Medulla oblongata (tissue), 1 donor: ENCODE measurements at regions not wholly inside any gene's neighbourhood (a gene's known extent, or its start where the extent isn't known, plus 50 kb on each side); places are given as distances from the start of the nearest gene placed in this dataset.
A peak's percentile ranks its signal among the peaks of the same experiment; 100 is the strongest.
"Not testable (repeated sequence)": the region's sequence is repeated elsewhere in the genome, so short reads cannot be mapped to it uniquely, and the experiment has no call there.

Experiments used
- DNase-seq: peaks from one replicate; pipeline ENCODE4 v3.0.0-alpha.2; 2015; ENCODE audit errors: extremely low spot score

DNA sequence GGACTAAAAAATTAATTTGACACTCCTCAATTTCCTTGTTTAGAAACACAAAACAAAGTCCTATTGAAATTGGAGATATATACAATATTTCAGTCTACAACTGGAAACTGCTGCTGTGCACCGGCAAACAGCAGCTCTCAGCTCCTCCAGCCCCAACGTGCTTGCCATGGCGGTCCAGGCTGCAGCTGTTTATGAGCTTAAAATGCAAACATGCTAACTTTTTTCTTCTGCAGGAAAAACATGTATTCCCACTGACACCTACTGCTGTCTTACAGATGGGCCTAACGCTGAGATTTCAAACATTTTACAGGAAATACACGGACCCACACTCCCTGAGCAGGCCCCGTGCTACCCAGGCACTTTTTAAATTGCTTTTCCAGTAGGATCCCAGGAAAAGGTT is 195.5 kb downstream of the BCL11A start:
- no peak for DNase-seq

DNA sequence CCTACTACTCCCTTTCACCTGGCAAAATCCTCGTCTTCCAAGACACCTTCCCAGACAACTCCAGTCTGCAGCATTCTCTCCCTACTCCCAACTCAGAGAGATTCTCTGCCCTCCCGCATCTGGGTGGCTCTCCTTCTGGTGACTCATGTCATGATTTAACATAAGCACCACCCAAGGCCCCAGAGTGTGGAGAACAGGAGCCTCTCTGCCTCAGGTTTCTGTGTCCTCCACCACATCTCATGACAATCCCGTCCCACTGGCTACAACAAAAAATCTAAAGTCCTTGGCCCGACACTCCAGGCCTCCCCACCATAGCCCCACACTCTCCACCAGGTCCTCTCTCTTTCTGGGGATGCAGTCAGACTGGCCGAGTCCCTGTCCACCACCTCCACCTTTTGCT is 197.1 kb downstream of the BCL11A start:
- no peak for DNase-seq

DNA sequence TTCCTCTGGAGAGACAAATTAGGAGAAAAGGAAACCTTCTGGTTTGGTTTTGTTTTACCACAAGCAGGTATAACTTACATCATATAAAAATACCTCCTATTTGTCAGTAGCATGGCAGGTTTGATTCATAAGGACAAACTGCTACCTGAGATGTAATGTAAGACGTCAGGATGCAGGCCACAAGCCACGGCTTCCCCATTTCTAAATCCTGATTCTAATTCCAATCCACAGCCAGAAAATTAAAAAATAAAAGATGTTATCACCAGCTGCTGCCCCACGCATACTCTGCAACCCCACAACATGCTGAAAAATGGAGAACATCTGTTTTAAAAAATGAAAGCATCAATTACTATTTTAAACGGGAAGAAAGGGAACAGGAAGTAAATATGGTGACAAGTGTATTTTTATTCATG is 197.6 kb downstream of the BCL11A start:
- DNase-seq = no peak

DNA sequence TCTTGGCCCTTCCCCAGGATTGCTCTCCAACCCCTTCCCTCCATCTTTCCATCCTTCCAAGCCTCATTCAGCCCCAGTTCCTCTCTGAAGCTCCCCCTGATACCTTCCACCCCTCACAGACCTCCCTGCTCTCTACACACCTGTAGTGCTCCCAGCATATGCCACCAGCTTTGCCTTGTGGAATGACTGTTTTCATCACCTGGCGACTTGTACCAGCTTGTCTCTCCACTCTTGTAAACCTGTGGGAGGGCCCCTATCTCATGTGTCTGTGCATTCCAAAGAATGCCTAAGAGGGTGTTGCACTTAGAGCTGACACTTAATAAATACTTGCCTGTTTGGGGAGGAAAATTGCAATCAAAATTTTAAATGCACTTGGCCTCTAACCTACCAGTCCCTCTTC is 198.7 kb downstream of the BCL11A start:
- no peak for DNase-seq

DNA sequence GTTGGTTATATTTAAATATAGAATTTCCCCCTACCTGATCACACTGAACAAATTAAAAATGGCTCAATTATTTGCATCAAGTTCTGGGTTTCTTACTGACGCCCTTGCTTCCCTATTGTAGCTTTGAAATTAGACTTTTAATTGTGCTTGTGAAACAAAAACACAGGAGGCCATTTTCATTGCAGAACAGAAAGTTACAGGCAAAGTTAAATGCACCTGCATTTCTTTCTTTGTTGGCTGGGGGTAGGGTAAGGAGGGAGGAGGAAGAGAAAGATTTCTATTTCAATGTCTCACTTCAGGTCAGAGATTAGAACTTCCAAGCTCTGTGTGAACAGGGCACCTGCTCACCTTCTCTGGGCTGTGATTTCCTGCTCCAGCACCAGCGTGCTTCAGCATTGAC is 199.6 kb downstream of the BCL11A start:
- no peak for DNase-seq

DNA sequence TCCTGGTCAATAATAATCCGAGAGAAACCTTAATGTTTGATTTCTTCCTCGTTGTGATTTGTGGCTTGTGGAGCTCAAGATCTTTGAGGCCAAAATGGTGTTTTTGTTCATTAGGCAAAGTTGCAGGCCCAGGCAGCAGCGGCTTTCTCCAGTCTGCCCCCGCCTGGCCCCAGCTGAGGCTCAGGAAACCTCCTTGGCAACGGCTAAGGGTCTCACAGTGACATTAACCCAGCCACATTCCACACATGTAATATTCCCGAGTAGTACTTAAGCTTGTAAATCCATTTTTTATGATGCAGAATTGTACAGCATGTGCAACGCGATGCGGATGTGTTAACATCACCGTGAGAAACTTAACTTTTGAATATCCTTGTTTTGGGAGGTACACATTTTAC is 200.1 kb downstream of the BCL11A start:
- no peak for DNase-seq

DNA sequence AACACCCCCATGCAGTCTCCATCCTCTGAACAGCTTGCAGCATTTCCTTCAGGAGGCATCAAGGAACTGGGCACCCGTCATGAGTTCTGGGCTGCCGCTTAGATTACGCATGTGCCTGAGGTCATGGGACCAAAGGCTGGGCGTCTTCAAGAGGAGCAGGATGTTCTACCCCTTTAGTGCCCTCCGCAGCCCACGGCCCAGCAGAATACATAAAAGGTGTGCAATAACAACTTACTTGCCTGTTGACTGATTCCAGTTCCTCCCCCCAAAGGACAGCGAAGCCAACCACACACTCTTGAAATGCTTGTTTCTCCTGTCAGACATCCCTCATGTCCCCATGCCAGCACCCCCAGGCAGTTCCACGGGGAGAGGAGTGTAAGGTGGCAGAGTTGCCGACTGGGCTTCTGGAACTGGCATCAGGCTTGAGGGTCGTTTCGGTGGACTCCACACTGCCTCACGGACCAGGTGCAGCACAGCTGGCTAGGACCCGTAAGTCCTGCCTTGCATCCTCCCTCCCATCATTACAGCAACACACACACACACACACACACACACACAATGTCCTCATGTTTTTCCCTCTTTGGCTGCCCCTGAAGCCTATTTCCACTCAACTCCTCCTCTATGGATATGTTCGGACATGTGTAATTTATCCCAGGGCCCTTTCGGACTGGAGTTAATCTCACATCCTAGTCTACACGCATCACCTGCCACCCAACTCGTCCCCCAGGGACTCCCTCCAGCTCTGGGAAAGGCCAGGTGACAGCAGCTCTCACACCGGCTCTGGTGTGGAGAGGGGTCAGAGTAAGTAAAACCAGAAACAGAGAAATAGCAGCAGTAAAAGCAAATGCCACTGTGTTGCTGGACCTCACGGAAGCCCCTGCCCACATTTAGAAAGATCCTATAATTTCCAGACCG is 200.7 kb downstream of the BCL11A start:
- no peak for DNase-seq

DNA sequence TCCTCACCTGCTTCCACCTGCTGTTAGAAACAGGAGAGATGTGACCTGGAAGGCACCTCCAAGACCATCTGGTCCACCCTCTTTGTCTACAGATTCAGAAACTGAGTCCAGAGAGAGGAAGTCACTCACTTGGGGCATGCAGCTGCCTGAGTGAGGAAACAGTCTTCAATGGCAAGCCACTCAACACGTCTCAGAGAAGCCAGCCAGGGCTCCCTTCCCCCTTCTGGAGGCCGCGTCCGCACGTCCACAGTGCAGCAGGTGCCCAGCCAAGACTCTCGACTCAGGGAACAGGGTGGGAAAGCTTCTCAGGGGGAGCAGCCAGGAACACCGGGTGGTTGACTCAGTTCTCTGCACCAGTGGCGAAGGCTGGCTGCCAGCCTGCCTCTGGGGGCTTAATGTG is 201.7 kb downstream of the BCL11A start:
- DNase-seq = peak; percentile 23

DNA sequence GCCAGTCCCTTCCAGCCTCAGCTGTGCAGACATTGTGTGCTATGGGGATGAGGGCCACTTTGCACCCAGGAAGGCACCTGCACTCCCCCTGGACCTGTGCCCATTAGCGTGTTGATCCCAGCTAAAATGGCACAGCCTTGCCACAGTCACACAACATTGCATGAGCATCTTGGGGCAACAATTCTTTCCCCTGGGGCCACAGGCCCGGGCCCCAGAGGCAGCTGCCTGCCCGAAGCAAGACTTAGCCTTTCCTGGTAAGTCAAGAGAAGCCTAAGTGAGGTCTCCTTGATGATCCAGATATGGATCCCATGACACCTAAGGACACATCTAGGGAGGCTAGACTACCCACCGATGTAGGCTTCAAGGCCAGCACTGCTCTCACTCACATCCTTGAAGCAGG is 202.1 kb downstream of the BCL11A start:
- DNase-seq = no peak

DNA sequence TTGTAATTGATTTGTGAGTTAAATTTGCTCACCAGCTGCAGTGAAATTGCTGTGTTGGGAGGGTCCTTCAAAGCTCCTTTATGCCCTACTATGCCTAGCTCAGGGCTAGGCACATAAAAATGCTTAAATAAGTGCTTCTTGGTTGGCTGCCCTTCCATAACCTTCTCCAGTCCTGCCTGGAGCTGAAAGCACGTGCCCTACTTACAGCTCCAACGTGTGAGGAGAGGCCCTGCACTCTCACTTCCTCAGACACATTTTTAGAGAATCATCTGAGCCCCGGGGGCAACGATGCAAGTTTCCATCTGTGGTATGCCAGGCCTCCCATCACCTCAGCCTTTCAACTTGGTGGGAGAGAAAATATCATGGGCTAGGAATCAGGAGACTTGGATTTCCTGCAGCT is 202.7 kb downstream of the BCL11A start:
- DNase-seq = peak; percentile 13

DNA sequence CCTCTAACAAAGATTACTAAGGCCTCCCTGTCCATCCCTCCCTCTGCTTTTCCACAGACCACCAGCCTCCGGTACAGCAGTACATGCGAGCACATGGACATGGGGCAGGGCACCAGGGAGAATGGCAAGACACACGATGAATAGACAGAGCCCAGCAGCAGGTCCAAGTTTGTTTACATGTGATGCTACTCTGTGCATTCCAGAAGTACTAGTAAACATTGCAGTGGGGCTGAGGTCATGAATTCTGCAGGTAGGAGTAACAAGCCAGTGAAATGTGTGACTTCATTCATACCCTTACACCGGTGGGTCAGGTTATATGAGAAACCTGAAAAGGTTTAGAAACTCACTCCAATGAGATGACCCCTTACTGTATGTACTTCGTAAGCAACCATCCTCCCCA is 205.7 kb downstream of the BCL11A start:
- no peak for DNase-seq

DNA sequence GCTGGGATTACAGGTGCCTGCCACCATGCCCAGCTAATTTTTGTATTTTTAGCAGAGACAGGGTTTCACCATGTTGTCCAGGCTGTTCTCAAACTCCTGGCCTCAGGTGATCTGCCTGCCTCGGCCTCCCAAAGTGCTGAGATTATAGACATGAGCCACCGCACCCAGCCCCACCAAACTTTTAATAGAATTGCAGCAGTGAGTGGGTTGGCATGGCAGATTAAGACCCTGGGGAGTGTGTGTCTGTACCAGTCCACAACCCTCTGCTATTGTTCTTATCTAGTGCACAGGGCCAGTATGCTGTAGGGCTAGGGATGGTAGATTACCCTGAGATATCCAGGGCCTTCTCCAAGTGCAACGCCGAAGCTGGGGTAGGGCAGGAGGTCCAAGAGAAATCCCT is 211.0 kb downstream of the BCL11A start:
- DNase-seq = not testable (repeated sequence)

DNA sequence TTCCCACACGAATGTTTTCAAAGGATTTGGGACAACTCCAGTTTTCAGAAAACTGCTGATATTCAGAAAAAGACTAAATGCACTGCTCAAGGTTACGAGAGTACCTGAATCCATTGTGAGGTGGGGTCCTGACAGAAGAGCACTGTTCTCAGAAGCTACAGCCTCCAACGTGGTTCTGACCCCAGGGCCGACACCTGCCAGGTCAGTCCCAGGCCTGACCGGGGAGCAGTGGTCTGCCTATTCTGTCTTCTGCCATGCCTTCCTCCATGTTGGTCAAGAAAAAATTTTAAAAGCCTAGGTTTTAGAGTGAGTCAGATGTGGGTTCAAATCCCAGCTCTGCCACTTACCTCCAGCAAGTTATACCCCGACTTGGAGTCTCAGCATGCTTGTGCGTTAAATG is 212.3 kb downstream of the BCL11A start:
- no peak for DNase-seq

DNA sequence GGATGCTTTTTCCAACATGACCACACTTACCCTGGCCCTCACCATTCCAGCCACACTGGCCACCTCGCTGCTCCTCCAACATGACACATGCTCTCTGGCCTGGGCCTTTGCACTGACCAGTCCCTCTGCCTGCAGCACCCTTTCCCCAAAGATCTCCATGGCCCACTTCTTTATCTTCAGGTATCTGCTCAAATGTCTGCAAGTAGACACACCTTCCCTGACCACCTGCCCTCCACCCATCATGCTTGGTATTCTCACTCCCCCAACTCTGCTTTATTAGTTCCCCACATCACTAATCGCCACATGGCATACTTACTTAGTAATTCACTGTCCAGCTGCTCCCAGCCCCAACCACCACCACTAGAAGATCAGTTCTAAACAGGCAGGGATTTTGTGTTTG is 214.2 kb downstream of the BCL11A start:
- no peak for DNase-seq

DNA sequence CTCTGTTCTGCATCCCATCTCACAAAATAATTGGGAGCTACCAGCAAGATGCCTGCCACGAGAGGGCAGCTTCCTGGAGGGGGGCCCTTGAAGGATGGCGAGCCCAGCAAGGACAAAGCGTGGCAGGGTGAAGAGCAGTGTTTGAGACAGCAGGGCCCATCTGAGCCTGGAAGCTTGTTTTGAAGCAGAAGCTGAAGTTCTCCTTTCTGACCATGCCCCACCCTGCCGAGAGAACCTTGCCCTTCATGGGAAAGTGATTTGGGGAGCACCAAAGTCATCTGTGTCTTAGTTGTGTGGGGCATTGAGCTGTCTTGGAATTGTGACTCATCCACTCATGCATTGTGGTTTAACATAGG is 216.3 kb downstream of the BCL11A start:
- DNase-seq = no peak

DNA sequence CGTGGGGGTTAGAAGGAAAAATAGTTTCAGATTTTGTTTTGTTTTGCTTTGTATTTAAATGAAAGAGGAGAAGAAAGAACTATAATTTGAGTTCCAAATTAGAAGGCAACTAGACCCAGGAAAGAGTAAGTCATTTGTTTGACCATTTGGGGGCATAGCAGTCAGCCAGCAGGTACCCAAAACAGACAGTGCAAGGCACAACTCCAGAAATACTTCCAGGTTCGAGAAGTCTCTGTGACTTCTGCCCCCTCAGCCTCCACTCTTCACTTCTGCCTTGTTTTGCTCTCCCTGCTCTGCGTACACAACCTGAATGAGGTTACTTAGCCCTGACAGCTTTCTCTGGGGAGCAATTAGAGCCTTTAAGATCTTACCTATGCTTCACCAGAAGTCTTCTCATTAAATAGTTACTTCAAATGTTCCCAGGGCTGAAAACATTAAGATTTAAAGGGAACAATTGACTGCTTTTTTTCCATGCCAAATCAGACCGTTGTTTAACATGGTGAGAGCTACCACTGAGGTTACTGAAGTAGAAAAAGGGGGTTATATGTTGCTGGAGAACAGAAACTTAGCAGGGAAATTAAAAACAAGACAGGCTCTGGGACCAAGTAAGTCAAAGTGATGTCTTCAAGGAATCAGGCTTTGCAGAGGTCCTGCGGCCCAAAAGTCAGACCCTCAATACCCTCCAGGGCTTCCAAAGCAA is 216.9 kb downstream of the BCL11A start:
- no peak for DNase-seq

DNA sequence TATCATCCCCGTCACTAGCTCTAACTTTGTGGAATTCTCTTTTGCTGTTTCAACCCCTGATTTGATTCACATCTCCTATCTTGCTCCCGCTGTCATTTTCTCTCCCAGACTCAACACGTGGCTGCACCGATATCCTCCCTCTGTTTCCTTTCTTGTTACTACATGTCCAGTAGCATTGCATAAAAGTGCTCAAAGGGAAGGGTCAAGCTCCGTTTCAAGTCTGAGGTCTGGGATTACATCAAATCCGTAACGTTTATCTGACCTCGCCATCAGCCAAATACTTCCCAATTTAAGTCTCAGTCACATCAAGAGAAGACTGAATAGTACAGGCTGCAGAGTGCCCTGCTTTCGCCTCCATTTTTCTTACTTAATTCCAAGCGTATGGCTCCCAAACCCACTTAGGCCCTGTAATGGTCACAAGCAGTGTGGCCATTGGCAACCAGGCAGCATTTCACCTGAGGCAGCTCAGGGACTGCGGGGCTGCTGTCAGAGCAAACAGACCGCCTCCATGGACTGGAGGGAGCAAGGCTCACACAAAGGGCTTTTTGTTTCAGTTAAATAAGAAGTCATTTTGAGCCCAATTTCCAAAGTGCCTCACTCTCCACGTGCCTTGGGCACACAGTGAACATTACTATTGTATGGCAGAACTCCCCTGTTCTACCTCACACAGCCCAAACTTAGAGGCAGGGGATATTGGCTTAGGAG is 217.8 kb downstream of the BCL11A start:
- peak; percentile 53 for DNase-seq

DNA sequence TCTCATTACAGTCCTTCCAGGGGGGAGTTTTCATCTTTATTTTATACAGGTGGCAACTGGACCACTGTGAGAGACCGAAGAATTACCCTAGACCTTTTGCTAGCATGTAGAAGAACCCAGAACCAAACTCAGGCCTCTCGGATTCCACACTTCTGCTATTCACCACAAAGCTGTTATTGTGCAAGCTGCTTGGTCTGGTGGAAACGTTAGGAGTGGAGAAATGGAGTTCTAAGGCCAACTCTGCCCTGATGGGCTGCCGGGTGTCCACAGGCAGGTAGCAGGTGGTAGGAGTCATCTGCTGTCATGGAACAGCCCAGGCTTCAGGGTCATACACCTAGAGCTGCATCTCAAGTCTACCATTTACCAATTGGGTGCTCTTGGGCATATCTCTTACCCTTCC is 218.8 kb downstream of the BCL11A start:
- no peak for DNase-seq

DNA sequence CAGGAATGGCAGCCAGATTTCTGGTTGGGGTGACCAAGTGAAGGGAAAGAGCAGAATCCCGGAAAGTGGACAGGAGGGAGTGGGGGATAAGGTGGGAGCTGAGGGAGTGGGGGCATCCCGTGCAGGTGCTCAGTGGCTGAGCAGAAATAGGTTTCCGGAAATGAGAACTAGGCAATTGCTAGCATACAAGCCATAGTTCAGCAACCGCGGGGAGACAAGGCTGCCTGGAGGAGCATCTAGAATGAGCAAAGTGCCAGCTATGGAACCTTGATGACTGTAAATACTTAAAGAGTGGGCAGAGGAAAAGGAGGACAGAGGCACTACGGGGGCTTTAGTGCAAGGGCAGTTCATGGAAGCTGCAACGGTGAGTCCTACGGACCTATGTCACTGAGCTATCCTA is 220.2 kb downstream of the BCL11A start:
- no peak for DNase-seq

DNA sequence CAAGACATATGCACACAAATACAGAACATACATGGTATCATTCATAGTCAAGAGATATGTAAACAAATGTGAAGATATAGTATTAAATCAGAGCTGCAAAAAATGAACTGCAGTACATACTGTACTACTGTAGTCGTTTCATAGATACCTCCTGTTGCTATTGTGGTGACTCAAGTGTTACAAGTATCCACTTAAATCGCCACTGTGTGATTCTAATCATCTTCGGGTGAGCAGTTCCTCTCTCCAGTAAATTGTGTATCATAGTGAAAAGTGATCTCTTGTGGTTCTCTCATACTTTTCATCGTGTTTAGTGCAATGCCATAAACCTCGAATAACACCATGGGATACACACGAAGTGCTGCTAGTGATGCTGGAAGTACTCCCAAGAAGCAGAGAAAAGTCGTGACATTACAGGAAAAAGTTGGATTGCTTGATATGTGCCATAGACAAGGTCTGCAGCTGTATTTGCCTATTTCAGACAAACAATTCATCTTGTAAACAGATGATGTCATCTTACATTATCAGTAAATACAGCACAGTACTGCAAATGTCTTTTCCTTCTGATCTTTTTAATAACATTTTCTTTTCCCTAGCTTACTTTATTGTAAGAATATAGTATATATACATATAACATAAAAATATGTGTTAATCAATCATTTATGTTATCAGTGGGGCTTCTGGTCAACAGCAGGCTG is 222.2 kb downstream of the BCL11A start:
- no peak for DNase-seq

DNA sequence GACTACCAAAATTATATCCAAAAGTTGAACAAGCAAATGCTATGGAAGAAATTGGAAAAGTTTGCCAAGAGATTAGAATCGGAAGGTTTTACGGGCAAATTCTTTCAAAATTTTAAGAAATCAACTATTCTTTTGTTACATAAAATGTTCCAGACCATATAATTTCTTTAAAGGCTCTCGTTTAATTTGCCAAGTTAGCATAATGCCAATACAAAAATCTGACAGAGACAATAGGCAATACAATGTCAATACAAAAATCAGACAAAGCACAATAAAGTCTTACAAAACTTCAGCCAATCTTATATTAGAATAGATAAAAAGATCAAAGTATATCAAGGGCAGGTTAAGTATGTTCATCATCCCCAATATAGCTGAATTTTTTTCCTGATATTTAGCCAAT is 224.2 kb downstream of the BCL11A start:
- no peak for DNase-seq

DNA sequence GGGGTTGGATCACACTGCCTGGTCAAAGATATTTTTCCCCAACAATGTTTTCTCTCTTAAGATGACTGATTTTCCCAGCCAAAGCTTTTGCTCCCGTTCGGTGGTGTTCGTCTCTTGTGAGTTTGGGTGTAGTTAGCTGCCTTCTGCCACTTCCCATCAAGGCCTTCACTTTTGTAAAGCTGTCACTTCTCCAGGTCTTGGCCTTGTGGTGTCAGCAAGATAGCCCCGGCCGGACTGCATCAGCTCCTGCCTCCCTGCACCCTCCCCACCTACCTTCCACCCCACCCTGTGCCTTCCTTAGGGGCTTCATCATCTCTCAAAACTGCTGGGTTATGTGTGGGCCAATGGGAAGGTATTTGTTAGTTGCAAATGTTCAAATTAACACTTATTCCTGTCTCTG is 228.9 kb downstream of the BCL11A start:
- no peak for DNase-seq
